WI38 (cell line): ENCODE measurements at regions not wholly inside any gene's neighbourhood (a gene's known extent, or its start where the extent isn't known, plus 50 kb on each side); places are given as distances from the start of the nearest gene placed in this dataset.

ENCODE experiments used
- H3K4me3 ChIP-seq: 2 replicates; pipeline ENCODE4 v1.5.1; 2011; ENCODE audit warnings: low read depth, mild to moderate bottlenecking, control low read depth, low read length
- CTCF ChIP-seq: IDR thresholded peaks from 2 replicates; pipeline ENCODE4 v1.5.1; 2012; ENCODE audit warnings: low read depth, mild to moderate bottlenecking, control low read depth, low read length

- H3K4me3 ChIP-seq: no peak overlapping the region
- TF ChIP-seq CTCF: no peak
Measured at GRCh38 chr16:49056546-49056945, 225.1 kb downstream of the CBLN1 start.

- no peak for TF ChIP-seq CTCF
- H3K4me3 ChIP-seq: no peak overlapping the region
Measured at GRCh38 chr16:49055824-49056545, 225.7 kb downstream of the CBLN1 start.

- TF ChIP-seq CTCF: no peak
- H3K4me3 ChIP-seq: no peak overlapping the region
Measured at GRCh38 chr16:49055291-49055690, 226.3 kb downstream of the CBLN1 start.

GRCh38 chr16:49054606-49055005, 227.0 kb downstream of the CBLN1 start:
- H3K4me3 ChIP-seq: no peak overlapping the region
- no peak for TF ChIP-seq CTCF

- no peak overlapping the region for H3K4me3 ChIP-seq
- no peak for TF ChIP-seq CTCF
Measured at GRCh38 chr16:49052846-49053245, 228.8 kb downstream of the CBLN1 start.

- TF ChIP-seq CTCF: no peak
- H3K4me3 ChIP-seq: no peak overlapping the region
Measured at GRCh38 chr16:49051576-49051975, 230.1 kb downstream of the CBLN1 start.

GRCh38 chr16:49050607-49051006, 231.0 kb downstream of the CBLN1 start:
- TF ChIP-seq CTCF: no peak

More at GRCh38 chr16:49050607-49051006, 231.0 kb downstream of the CBLN1 start:
- H3K4me3 ChIP-seq: no peak overlapping the region
